GM19328 (cell line): ENCODE measurements at regions not wholly inside any gene's neighbourhood (a gene's known extent, or its start where the extent isn't known, plus 50 kb on each side); places are given as distances from the start of the nearest gene placed in this dataset.
"Not testable (repeated sequence)": the region's sequence is repeated elsewhere in the genome, so short reads cannot be mapped to it uniquely, and the experiment has no call there.

Source experiments
- ATAC-seq: cut with Tn5 transposase; IDR thresholded peaks from one replicate; pipeline ENCODE4 v1.9.1; 2021; ENCODE audit warnings: mild to moderate bottlenecking, moderate library complexity; ENCODE audit not compliant: unreplicated experiment

GRCh38 chr11:22037505-22037904 lies 155.4 kb upstream of the ANO5 start:
- ATAC-seq, result no peak

GRCh38 chr11:22041039-22041438 lies 151.8 kb upstream of the ANO5 start:
- no peak for ATAC-seq

GRCh38 chr11:22042081-22042480 lies 150.8 kb upstream of the ANO5 start:
- ATAC-seq, result no peak

GRCh38 chr11:22044126-22044525 lies 148.8 kb upstream of the ANO5 start:
- ATAC-seq, result no peak

- ATAC-seq, result no peak
Observed at GRCh38 chr11:22049276-22049675, 143.6 kb upstream of the ANO5 start.

GRCh38 chr11:22065472-22065871 lies 127.4 kb upstream of the ANO5 start:
- no peak for ATAC-seq

GRCh38 chr11:22069844-22070243 lies 123.0 kb upstream of the ANO5 start:
- ATAC-seq, result no peak

GRCh38 chr11:22076271-22076930 lies 116.5 kb upstream of the ANO5 start:
- ATAC-seq, result no peak

- no peak for ATAC-seq
Observed at GRCh38 chr11:22078063-22078462, 114.8 kb upstream of the ANO5 start.

- no peak for ATAC-seq
Observed at GRCh38 chr11:22079133-22079872, 113.6 kb upstream of the ANO5 start.

- ATAC-seq, result no peak
Observed at GRCh38 chr11:22082178-22082577, 110.7 kb upstream of the ANO5 start.

- ATAC-seq, result no peak
Observed at GRCh38 chr11:22082788-22083187, 110.1 kb upstream of the ANO5 start.

GRCh38 chr11:22084056-22084455 lies 108.8 kb upstream of the ANO5 start:
- no peak for ATAC-seq

GRCh38 chr11:22084564-22084963 lies 108.3 kb upstream of the ANO5 start:
- no peak for ATAC-seq

- no peak for ATAC-seq
Observed at GRCh38 chr11:22089609-22090008, 103.3 kb upstream of the ANO5 start.

GRCh38 chr11:22106566-22106965 lies 86.3 kb upstream of the ANO5 start:
- ATAC-seq, result no peak

GRCh38 chr11:22115470-22116029 lies 77.3 kb upstream of the ANO5 start:
- no peak for ATAC-seq

- not testable (repeated sequence) for ATAC-seq
Observed at GRCh38 chr11:22127981-22128380, 64.9 kb upstream of the ANO5 start.

- ATAC-seq, result peak; percentile 60
Observed at GRCh38 chr11:22130462-22131053, 62.3 kb upstream of the ANO5 start.

- ATAC-seq, result no peak
Observed at GRCh38 chr11:22133776-22134175, 59.1 kb upstream of the ANO5 start.

- no peak for ATAC-seq
Observed at GRCh38 chr11:22138264-22138663, 54.6 kb upstream of the ANO5 start.
